ENCODE measurements at regions not wholly inside any gene's neighbourhood (a gene's known extent, or its start where the extent isn't known, plus 50 kb on each side); places are given as distances from the start of the nearest gene placed in this dataset.

DNA sequence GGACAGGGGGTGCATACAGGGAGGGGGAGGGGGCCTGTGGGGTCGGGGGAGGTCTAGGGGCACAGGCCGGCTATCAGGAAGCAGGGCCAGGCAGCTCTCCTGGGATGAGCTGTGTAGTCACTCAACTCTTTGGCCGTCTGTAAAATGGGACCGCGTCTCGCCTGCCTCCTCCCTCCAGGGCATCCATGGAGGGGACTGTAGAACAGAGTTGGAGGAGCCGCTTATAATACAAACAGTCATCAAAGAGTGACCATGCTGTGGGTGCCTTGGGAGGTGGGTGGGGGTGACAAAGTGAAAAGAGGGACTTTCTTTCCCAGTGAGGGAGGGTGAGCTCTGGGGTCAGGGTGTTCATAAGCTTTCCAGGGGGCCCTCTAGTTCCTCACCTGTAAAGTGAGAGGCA, 169.6 kb upstream of the HAAO start:
- H3K4me1 ChIP-seq (ENCODE audit: control insufficient read depth, insufficient read depth, low read length) = peaks cover 56% of the 10 kb centered on the region
- H3K9ac ChIP-seq (ENCODE audit: low read depth, low read length) = no peak overlapping the region

DNA sequence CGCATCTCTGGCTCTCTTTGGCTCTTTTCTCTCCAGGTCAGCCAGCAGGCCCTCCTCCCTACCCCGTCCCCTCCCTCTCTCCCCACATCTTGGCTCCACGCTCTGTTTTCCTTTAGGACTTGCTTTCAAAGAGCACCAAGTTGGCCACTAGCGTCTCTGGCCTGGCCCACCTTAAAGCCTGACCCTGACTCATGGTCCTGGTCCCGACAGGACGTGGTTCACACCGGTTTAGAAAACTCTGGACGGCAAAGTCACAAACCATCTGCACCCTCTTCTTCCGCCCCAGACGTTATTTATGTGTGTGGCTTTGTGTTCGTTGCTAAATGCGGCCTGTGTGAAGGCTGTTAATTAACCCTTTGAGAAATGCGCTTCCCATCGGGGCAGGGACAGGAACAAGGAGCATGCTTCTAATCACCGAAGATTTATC, 169.0 kb upstream of the HAAO start:
- Histone ChIP-seq H3K9ac (ENCODE audit: low read depth, low read length) (no peak overlapping the region), H3K36me3 (ENCODE audit: insufficient read depth, low read length) (no peaks in the 10 kb centered on the region), H3K4me3 (ENCODE audit: low read length) (no peak overlapping the region), H3K4me1 (ENCODE audit: control insufficient read depth, insufficient read depth, low read length) (peaks cover 56% of the 10 kb centered on the region), H3K27me3 (ENCODE audit: control insufficient read depth, insufficient read depth, low read length) (no peaks in the 10 kb centered on the region), H3K9me3 (replicated peaks; ENCODE audit: low read length) (no peaks in the 10 kb centered on the region), H3K4me2 (ENCODE audit: low read length) (no peak overlapping the region)

More for the DNA sequence above, 169.6 kb upstream of the HAAO start:
- no peak overlapping the region for H3K4me2 ChIP-seq (ENCODE audit: low read length)
- H3K36me3 ChIP-seq (ENCODE audit: insufficient read depth, low read length) = no peaks in the 10 kb centered on the region
- H3K4me3 ChIP-seq (ENCODE audit: low read length) = no peak overlapping the region
- H3K27me3 ChIP-seq (ENCODE audit: control insufficient read depth, insufficient read depth, low read length) = no peaks in the 10 kb centered on the region
- no peaks in the 10 kb centered on the region for H3K9me3 ChIP-seq (replicated peaks; ENCODE audit: low read length)

DNA sequence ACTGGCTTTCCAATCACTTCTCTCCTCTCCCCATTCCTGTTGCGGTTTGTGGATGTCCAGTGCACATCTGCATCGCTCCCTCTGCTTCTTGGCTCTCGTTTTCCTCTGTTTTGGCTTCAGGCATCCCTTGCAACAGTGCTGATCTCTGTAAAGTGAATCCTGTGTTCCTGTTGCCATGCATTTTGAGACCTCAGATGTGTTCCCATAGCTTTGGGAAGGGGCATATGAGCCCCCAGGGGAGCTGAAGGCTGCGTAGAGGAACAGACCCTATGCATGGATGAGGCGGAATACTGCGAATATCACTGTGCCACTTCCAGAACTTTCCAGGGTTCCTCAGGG, 168.4 kb upstream of the HAAO start:
- Histone ChIP-seq H3K4me3 (ENCODE audit: low read length) (no peak overlapping the region), H3K9me3 (replicated peaks; ENCODE audit: low read length) (no peaks in the 10 kb centered on the region), H3K4me2 (ENCODE audit: low read length) (no peak overlapping the region), H3K9ac (ENCODE audit: low read depth, low read length) (no peak overlapping the region), H3K4me1 (ENCODE audit: control insufficient read depth, insufficient read depth, low read length) (peaks cover 56% of the 10 kb centered on the region), H3K36me3 (ENCODE audit: insufficient read depth, low read length) (no peaks in the 10 kb centered on the region), H3K27me3 (ENCODE audit: control insufficient read depth, insufficient read depth, low read length) (no peaks in the 10 kb centered on the region)

DNA sequence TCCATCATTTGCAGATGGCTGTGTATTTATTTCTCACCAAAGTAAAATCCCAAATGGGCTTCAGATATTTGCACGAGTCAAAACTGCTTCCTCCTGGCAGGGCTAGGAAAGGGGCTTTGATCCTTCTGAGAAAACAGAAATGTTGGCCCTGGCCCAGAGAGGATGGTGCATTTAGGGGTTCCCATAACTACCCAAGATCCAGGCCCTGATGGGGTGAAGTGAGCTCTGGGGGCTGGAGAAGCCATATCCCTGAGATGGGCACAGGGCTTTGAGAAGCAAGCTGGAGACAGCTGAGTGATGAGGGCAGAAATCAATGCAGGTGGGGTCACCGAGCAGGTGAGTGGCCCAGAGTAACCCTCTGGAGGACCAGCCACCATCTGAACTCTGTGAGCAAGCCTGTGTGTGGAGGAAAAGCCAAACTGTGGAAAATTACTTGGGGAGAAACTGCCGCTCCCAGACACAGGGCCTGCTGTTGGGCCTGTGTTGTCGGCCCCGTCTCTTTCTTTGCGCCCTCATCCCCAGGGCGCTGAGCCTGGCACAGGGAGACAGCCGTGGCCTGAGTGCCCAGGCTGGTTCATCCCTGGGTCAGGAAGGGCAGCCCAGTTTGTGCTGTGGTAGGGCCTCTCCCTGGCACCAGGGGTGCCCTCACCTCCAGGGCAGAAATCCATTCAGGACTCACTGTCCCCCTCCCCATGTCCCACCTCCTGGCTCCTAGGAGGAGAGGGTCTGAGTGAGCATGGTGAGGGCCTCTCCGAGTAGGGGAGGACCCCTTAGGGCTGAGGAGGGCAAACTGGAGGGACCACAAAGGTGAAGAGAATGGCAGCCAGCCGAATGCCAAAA, 167.8 kb upstream of the HAAO start:
- Histone ChIP-seq H3K4me1 (ENCODE audit: control insufficient read depth, insufficient read depth, low read length) (peaks cover 51% of the 10 kb centered on the region), H3K9ac (ENCODE audit: low read depth, low read length) (peak overlapping the region; percentile 3), H3K4me3 (ENCODE audit: low read length) (no peak overlapping the region), H3K9me3 (replicated peaks; ENCODE audit: low read length) (no peaks in the 10 kb centered on the region), H3K27me3 (ENCODE audit: control insufficient read depth, insufficient read depth, low read length) (no peaks in the 10 kb centered on the region), H3K4me2 (ENCODE audit: low read length) (no peak overlapping the region), H3K36me3 (ENCODE audit: insufficient read depth, low read length) (no peaks in the 10 kb centered on the region)

DNA sequence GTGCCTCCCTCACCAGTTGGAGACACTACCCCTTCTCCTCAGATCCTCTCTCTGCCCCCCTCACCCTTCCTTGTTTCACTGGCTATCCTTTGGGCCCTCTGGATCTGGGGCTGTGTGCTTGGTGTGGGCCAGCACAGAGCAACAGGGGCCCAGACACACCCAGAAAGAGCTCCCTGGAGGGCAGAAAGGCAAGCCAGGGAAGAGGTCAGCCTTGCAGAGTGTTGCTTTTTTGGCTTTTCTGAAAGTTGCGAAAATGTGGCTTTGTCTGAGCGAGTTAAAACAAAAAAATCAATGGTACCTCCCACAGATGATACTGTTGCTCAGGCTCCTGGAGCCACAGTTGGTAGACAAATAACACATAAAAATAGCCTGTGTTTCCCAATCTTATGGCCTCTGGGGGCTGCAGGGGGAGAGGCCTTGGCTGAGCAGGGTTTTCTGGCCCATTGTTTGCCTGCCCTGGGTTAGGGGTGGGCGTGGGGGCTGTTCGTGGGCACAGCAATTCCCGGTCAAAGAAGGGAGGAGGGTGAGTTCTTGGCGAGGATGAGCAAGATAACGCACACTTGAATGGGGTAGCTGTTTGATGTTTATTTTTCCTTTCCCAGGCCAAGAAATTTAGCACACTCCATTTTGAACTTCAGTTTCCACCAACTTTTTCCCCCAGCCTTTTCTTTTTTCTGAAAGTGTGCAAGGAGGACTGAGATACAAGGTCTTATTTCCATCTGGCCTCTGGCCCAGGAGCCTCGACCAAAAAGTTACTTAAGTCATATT, 167.0 kb upstream of the HAAO start:
- H3K36me3 ChIP-seq (ENCODE audit: insufficient read depth, low read length) = no peaks in the 10 kb centered on the region
- H3K9me3 ChIP-seq (replicated peaks; ENCODE audit: low read length) = no peaks in the 10 kb centered on the region
- H3K9ac ChIP-seq (ENCODE audit: low read depth, low read length) = peak overlapping the region; percentile 3
- H3K4me1 ChIP-seq (ENCODE audit: control insufficient read depth, insufficient read depth, low read length) = peaks cover 49% of the 10 kb centered on the region
- no peaks in the 10 kb centered on the region for H3K27me3 ChIP-seq (ENCODE audit: control insufficient read depth, insufficient read depth, low read length)
- no peak overlapping the region for H3K4me3 ChIP-seq (ENCODE audit: low read length)
- H3K4me2 ChIP-seq (ENCODE audit: low read length) = no peak overlapping the region

DNA sequence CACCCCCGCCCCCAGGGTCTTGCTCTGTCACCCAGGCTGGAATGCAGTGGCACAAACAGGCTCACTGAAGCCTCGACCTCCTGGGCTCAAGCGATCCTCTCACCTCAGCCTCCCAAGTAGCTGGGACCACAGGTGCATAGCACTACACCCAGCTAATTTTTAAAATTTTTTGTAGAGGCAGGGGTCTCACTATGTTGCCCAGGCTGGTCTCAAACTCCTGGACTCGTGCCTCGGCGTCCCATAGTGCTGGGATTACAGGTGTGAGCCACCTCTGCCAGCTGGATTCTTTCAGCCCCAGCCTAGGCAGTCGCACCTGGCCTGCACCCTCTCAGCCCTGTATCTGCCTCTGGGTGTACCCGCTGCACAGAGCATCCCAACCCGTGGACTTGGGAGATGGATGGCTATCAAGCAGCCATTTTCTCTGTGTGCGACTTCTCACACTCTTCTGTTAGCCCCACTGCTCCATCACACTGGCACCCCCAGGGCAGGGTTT, 166.4 kb upstream of the HAAO start:
- peaks cover 49% of the 10 kb centered on the region for H3K4me1 ChIP-seq (ENCODE audit: control insufficient read depth, insufficient read depth, low read length)
- H3K4me3 ChIP-seq (ENCODE audit: low read length) = no peak overlapping the region
- peak overlapping the region; percentile 3 for H3K9ac ChIP-seq (ENCODE audit: low read depth, low read length)
- no peaks in the 10 kb centered on the region for H3K27me3 ChIP-seq (ENCODE audit: control insufficient read depth, insufficient read depth, low read length)
- H3K4me2 ChIP-seq (ENCODE audit: low read length) = no peak overlapping the region
- no peaks in the 10 kb centered on the region for H3K9me3 ChIP-seq (replicated peaks; ENCODE audit: low read length)
- no peaks in the 10 kb centered on the region for H3K36me3 ChIP-seq (ENCODE audit: insufficient read depth, low read length)

DNA sequence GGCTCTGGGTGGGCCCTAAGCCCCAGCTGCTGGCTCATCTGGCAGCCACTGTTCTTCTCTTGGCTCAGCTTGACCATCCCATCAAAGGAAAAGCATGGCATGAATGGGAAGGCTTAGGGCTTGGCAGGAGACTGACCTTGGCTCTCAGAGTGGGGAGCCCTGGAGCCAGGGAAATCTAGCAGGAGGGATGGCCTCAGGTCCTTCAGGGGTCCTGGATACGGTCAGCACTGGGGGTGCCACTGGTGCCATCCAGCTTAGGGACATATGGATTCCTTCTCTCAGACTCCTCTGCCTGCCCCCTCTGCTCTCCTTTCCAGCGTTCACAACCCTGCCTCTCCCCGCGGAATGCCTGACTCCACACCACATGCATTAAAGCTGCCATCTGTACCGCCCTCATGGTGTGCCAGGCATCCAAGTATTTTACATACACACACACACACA, 165.5 kb upstream of the HAAO start:
- Histone ChIP-seq H3K9me3 (replicated peaks; ENCODE audit: low read length) (no peaks in the 10 kb centered on the region), H3K4me3 (ENCODE audit: low read length) (no peak overlapping the region), H3K27me3 (ENCODE audit: control insufficient read depth, insufficient read depth, low read length) (no peaks in the 10 kb centered on the region), H3K4me1 (ENCODE audit: control insufficient read depth, insufficient read depth, low read length) (peaks cover 48% of the 10 kb centered on the region), H3K36me3 (ENCODE audit: insufficient read depth, low read length) (no peaks in the 10 kb centered on the region), H3K4me2 (ENCODE audit: low read length) (no peak overlapping the region), H3K9ac (ENCODE audit: low read depth, low read length) (no peak overlapping the region)

DNA sequence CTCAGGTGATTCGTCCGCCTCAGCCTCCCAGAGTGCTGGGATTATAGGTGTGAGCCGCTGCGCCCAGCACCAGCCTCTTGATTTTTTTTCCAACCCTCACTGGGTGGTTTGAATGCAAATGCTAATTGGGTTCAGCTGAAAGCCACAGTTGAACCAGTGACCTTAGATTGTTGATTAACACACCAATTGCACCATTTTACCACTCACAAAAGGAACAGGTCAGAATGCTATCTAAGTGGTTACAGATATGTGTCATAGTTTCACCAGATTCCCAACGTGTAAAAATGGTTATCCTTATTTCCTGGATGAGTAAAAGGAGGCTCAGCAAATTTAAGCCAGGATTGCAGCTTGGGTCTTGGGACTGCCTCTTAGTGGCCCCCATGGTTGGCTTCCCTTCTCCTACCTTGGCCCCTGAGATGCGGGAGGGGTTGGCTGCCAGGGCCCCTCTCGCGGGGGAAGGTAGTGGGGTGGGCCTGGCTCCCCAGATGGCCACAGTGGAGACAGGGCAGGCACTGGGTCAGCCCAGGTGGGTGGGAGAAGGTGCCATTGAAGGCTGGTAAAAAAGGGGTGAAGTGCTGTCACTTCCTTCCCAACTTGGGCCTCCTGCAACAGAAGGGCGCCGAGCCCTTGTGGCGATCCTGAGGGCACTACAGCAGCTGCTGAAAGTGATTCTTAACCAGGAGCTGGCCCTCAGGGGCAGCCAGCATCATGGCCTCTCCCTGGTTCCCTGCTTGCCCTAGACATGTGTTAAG, 164.9 kb upstream of the HAAO start:
- no peak overlapping the region for H3K4me2 ChIP-seq (ENCODE audit: low read length)
- H3K9ac ChIP-seq (ENCODE audit: low read depth, low read length) = no peak overlapping the region
- no peaks in the 10 kb centered on the region for H3K36me3 ChIP-seq (ENCODE audit: insufficient read depth, low read length)
- no peak overlapping the region for H3K4me3 ChIP-seq (ENCODE audit: low read length)
- no peaks in the 10 kb centered on the region for H3K9me3 ChIP-seq (replicated peaks; ENCODE audit: low read length)
- H3K4me1 ChIP-seq (ENCODE audit: control insufficient read depth, insufficient read depth, low read length) = peaks cover 48% of the 10 kb centered on the region
- no peaks in the 10 kb centered on the region for H3K27me3 ChIP-seq (ENCODE audit: control insufficient read depth, insufficient read depth, low read length)

DNA sequence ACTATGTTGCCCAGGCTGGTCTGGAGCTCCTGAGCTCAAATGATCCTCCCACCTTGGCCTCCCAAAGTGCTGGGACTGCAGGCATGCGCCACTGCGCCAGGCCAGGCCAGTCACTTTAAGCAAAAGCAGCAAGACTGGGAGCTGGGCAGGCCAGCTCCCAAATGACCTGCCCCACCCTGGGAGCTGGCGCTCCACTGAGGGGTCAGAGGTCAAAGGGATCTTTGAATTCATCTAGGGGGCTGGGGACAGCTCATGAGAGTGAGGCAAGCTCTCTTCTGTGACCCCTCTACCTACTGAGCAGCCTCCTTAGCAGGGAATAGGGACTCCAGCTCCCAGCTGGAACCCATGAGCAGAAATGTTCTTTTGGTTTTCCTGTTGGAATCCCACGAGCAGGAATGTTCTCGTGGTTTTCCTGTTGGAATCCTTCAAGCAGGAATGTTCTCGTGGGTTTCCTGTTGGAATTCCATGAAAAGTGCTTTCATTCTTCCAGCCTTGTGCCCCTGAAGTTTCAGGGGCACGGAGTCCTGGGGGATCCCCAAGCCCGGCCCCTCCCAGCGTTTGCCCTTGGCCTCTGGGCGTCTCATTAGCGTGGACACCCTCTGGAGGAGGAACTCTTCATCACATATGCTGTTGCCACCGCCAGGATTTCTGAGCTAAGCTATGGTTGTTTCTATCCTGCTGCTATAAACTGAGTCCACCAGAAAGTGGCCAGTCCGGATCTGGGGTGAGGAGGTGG, 162.0 kb upstream of the HAAO start:
- H3K4me3 ChIP-seq (ENCODE audit: low read length) = no peak overlapping the region

DNA sequence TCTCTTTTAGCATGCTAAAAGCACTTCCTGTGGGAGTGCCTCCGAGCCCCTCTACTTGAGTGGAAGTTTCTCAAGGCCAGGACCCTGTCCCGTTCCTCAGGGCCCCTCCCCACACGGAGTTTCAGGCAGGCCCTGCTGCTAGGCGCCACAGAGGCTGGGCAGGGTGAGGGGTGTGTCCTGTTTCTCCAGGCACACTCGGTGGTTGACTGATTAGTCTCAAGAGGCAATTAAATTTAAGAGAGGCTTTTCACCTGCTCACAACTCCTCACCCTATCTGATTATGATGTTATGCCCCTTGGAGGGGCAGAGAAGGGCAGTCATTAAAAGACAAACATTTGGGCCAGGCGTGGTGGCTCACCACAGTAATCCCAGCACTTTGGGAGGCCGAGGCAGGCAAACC, 160.8 kb upstream of the HAAO start:
- no peak overlapping the region for H3K4me3 ChIP-seq (ENCODE audit: low read length)

More for the DNA sequence above, 162.0 kb upstream of the HAAO start:
- H3K9me3 ChIP-seq (replicated peaks; ENCODE audit: low read length) = no peaks in the 10 kb centered on the region
- peaks cover 52% of the 10 kb centered on the region for H3K4me1 ChIP-seq (ENCODE audit: control insufficient read depth, insufficient read depth, low read length)
- no peaks in the 10 kb centered on the region for H3K27me3 ChIP-seq (ENCODE audit: control insufficient read depth, insufficient read depth, low read length)
- no peaks in the 10 kb centered on the region for H3K36me3 ChIP-seq (ENCODE audit: insufficient read depth, low read length)
- peak overlapping the region; percentile 45 for H3K9ac ChIP-seq (ENCODE audit: low read depth, low read length)
- peak overlapping the region; percentile 0 for H3K4me2 ChIP-seq (ENCODE audit: low read length)

More for the DNA sequence above, 160.8 kb upstream of the HAAO start:
- Histone ChIP-seq H3K27me3 (ENCODE audit: control insufficient read depth, insufficient read depth, low read length) (no peaks in the 10 kb centered on the region), H3K9me3 (replicated peaks; ENCODE audit: low read length) (no peaks in the 10 kb centered on the region), H3K4me1 (ENCODE audit: control insufficient read depth, insufficient read depth, low read length) (peaks cover 41% of the 10 kb centered on the region), H3K9ac (ENCODE audit: low read depth, low read length) (no peak overlapping the region), H3K36me3 (ENCODE audit: insufficient read depth, low read length) (no peaks in the 10 kb centered on the region), H3K4me2 (ENCODE audit: low read length) (no peak overlapping the region)
